CD14-positive monocyte (primary cell): ENCODE measurements at regions not wholly inside any gene's neighbourhood (a gene's known extent, or its start where the extent isn't known, plus 50 kb on each side); places are given as distances from the start of the nearest gene placed in this dataset.

ENCODE experiments used
- DNase-seq, 3 donors: peaks; one replicate each; pipeline ENCODE4 v3.0.0-alpha.2; 2011 to 2022
- H2AFZ ChIP-seq: 2 replicates; pipeline ENCODE4 v1.6.0; 2012; ENCODE audit warnings: mild to moderate bottlenecking, low read depth, low read length, inconsistent platforms; ENCODE audit not compliant: insufficient read depth, poor library complexity, severe bottlenecking
- H3K27ac ChIP-seq, 2 donors: 1 replicate in 1 of 2; 2 replicates in 1 of 2; pipeline ENCODE4 v1.5.1; 2012 to 2013; ENCODE audit warnings: low read length in 2 of 2, control low read depth in 1 of 2, inconsistent platforms in 1 of 2, low read depth in 1 of 2, mild to moderate bottlenecking in 1 of 2
- H3K27me3 ChIP-seq, 2 donors: one replicate each; pipeline versions ENCODE4 v1.6.0 to v1.6.1; 2011 to 2013; ENCODE audit warnings: low read length in 2 of 2; ENCODE audit not compliant: control insufficient read depth in 2 of 2, insufficient read depth in 2 of 2
- H3K36me3 ChIP-seq, 2 donors: replicated peaks in 1 of 2; 1 replicate in 1 of 2; 2 replicates in 1 of 2; pipeline versions ENCODE4 v1.5.1 to v1.6.1; 2012 to 2013; ENCODE audit warnings: low read length in 2 of 2, control low read depth in 1 of 2, inconsistent platforms in 1 of 2, mild to moderate bottlenecking in 1 of 2; ENCODE audit not compliant: insufficient read depth in 2 of 2, control insufficient read depth in 1 of 2
- H3K4me1 ChIP-seq, 2 donors: 1 replicate in 1 of 2; 2 replicates in 1 of 2; pipeline versions ENCODE4 v1.5.1 to v1.6.1; 2012 to 2013; ENCODE audit warnings: low read length in 2 of 2, control low read depth in 1 of 2, inconsistent platforms in 1 of 2, mild to moderate bottlenecking in 1 of 2, moderate library complexity in 1 of 2; ENCODE audit not compliant: insufficient read depth in 2 of 2, control insufficient read depth in 1 of 2
- H3K4me2 ChIP-seq: replicated peaks from 2 replicates; pipeline ENCODE3; 2012; ENCODE audit warnings: low read length, moderate library complexity, mild to moderate bottlenecking; ENCODE audit not compliant: poor library complexity, severe bottlenecking; ENCODE audit errors: extremely low read depth
- H3K4me3 ChIP-seq, 3 experiments: fragments of 200-600 bp in 1 of 3; sonication (generic) in 1 of 3; replicated peaks in 1 of 3; 1 replicate in 2 of 3; 2 replicates in 1 of 3; pipeline ENCODE4 v1.5.1; 2011 to 2013; ENCODE audit warnings: low read length in 3 of 3, mild to moderate bottlenecking in 3 of 3, control low read depth in 2 of 3, low read depth in 2 of 3, inconsistent platforms in 1 of 3, moderate library complexity in 1 of 3
- H3K79me2 ChIP-seq: 2 replicates; pipeline ENCODE4 v1.6.0; 2012; ENCODE audit warnings: mild to moderate bottlenecking, control low read depth, inconsistent platforms, low read length, moderate library complexity; ENCODE audit not compliant: insufficient read depth
- H3K9ac ChIP-seq: 2 replicates; pipeline ENCODE4 v1.6.0; 2017; ENCODE audit warnings: low read length, mild to moderate bottlenecking; ENCODE audit not compliant: insufficient read depth, poor library complexity, severe bottlenecking
- H3K9me3 ChIP-seq, 2 donors: replicated peaks in 1 of 2; 1 replicate in 1 of 2; 2 replicates in 1 of 2; pipeline versions ENCODE4 v1.5.1 to v1.6.1; 2012 to 2013; ENCODE audit warnings: low read length in 2 of 2, control low read depth in 1 of 2; ENCODE audit not compliant: control insufficient read depth in 1 of 2, insufficient read depth in 1 of 2
- H4K20me1 ChIP-seq: 2 replicates; pipeline ENCODE4 v1.6.0; 2012; ENCODE audit warnings: mild to moderate bottlenecking, low read length, control low read depth, moderate library complexity; ENCODE audit not compliant: insufficient read depth
- H3K27ac Mint-ChIP-seq, 7 donors: one replicate each; pipeline ENCODE4 v1.8.0; 2020; ENCODE audit warnings: mild to moderate bottlenecking in 7 of 7, mixed read lengths in 7 of 7, moderate library complexity in 6 of 7, inconsistent platforms in 2 of 7
- H3K27me3 Mint-ChIP-seq, 3 donors: one replicate each; pipeline ENCODE4 v1.8.0; 2021 to 2022; ENCODE audit warnings: low read depth in 3 of 3, mild to moderate bottlenecking in 3 of 3, mixed read lengths in 3 of 3, moderate library complexity in 3 of 3, inconsistent platforms in 1 of 3
- H3K36me3 Mint-ChIP-seq, 2 donors: one replicate each; pipeline ENCODE4 v1.8.0; 2020; ENCODE audit warnings: mixed read lengths in 2 of 2, inconsistent platforms in 1 of 2, mild to moderate bottlenecking in 1 of 2
- H3K4me1 Mint-ChIP-seq: one replicate; pipeline ENCODE4 v1.8.0; 2020; ENCODE audit warnings: mild to moderate bottlenecking, mixed read lengths
- H3K4me3 Mint-ChIP-seq, 2 donors: one replicate each; pipeline ENCODE4 v1.8.0; 2020; ENCODE audit warnings: mild to moderate bottlenecking in 2 of 2, mixed read lengths in 2 of 2, moderate library complexity in 1 of 2
- H3K9me3 Mint-ChIP-seq, 7 donors: one replicate each; pipeline ENCODE4 v1.8.0; 2020 to 2022; ENCODE audit warnings: mixed read lengths in 7 of 7, mild to moderate bottlenecking in 6 of 7, moderate library complexity in 6 of 7, inconsistent platforms in 2 of 7
- WGBS: methylation state at CpG from one replicate; pipeline ENCODE4 v1.1.5; 2013; ENCODE audit warnings: missing lambda C conversion rate; ENCODE audit not compliant: insufficient coverage; 5-methylcytosine and 5-hydroxymethylcytosine counted together
- intact Hi-C, 2 donors: fragments of 100-400 bp; cut with micrococcal nuclease; formaldehyde crosslinking; loops; one replicate each; pipeline versions ENCODE4 v1.15.0 to v1.15.1; 2023
- TF ChIP-seq, protein P1 (sequence below): fragments of 200-600 bp; IDR thresholded peaks from one replicate; pipeline ENCODE4 v1.8.0; 2022; ENCODE audit warnings: antibody characterized with exemption, mild to moderate bottlenecking

DNA sequence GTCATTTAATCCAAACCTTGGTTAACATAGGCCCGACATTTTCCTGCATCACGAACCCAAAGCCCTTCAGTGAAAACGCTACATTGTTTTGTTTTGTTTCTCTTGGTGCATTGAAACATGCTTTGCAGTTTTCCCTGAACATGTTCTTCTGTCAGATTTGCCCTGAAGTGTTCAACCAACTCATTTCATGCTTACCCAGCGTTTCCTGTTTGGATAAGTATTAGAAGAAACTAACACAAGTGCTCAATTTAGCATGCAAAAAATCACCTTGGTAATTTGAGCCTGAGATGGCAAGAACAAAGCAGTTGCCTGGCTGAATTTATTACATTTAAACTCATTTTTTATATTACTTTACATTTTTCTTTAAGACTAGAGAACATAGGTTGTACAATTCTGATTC lies 160.1 kb upstream of the VCX3A start:
- Mint-ChIP-seq H3K4me3 (no peak overlapping the region), H3K36me3 (no peaks in the 10 kb centered on the region), H3K27me3 (no peaks in the 10 kb centered on the region), H3K27ac (no peak overlapping the region), H3K4me1 (no peaks in the 10 kb centered on the region), H3K9me3 (peaks cover 0 to 12% (median 2%) of the 10 kb centered on the region in 7 donors)
- Histone ChIP-seq H3K4me1 (no peaks in the 10 kb centered on the region), H3K27me3 (no peaks in the 10 kb centered on the region), H2AFZ (no peak overlapping the region), H3K9me3 (no peaks in the 10 kb centered on the region), H4K20me1 (no peaks in the 10 kb centered on the region), H3K79me2 (no peaks in the 10 kb centered on the region), H3K9ac (no peak overlapping the region), H3K36me3 (no peaks in the 10 kb centered on the region), H3K4me3 (no peak overlapping the region), H3K4me2 (no peak overlapping the region), H3K27ac (no peak overlapping the region)
- intact Hi-C loops, result no loop called here
- no CpG with 5 or more reads among the region's 4 CpGs for WGBS
- DNase-seq, result no peak
- TF ChIP-seq, protein P1, sequence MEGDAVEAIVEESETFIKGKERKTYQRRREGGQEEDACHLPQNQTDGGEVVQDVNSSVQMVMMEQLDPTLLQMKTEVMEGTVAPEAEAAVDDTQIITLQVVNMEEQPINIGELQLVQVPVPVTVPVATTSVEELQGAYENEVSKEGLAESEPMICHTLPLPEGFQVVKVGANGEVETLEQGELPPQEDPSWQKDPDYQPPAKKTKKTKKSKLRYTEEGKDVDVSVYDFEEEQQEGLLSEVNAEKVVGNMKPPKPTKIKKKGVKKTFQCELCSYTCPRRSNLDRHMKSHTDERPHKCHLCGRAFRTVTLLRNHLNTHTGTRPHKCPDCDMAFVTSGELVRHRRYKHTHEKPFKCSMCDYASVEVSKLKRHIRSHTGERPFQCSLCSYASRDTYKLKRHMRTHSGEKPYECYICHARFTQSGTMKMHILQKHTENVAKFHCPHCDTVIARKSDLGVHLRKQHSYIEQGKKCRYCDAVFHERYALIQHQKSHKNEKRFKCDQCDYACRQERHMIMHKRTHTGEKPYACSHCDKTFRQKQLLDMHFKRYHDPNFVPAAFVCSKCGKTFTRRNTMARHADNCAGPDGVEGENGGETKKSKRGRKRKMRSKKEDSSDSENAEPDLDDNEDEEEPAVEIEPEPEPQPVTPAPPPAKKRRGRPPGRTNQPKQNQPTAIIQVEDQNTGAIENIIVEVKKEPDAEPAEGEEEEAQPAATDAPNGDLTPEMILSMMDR, result no peak

DNA sequence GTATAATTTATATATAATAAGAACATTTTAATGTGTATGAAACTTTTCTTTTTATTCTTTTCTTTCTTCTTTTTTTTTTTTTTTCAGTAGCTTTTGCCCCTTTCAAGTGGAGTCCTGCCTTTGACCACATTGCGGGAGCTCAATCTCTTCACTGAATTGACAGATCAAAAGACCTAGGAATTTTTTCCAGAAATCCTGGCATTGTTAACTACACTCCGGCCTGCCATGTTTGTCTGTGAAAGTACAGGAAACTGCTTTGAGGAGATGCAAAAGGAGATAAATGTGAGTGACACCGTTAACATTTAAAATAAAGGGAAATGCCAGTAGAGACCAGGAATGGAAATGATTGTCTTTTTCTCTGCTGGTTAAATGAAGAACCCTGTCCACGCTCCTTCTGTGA lies 159.3 kb upstream of the VCX3A start:
- Mint-ChIP-seq H3K4me3 (no peak overlapping the region), H3K27ac (no peak overlapping the region), H3K36me3 (no peaks in the 10 kb centered on the region), H3K4me1 (no peaks in the 10 kb centered on the region), H3K9me3 (peaks cover 0 to 18% (median 2%) of the 10 kb centered on the region in 7 donors), H3K27me3 (no peaks in the 10 kb centered on the region)
- DNase-seq, result no peak
- Histone ChIP-seq H2AFZ (no peak overlapping the region), H3K27ac (no peak overlapping the region), H3K36me3 (no peaks in the 10 kb centered on the region), H3K4me3 (no peak overlapping the region), H3K4me1 (no peaks in the 10 kb centered on the region), H4K20me1 (no peaks in the 10 kb centered on the region), H3K4me2 (no peak overlapping the region), H3K27me3 (no peaks in the 10 kb centered on the region), H3K79me2 (no peaks in the 10 kb centered on the region), H3K9ac (no peak overlapping the region), H3K9me3 (no peaks in the 10 kb centered on the region)
- TF ChIP-seq, protein P1, result no peak
- intact Hi-C loops, result no loop called here
- WGBS, result no CpG with 5 or more reads among the region's 4 CpGs
